Glomerular endothelial cell (primary cell): ENCODE measurements at regions not wholly inside any gene's neighbourhood (a gene's known extent, or its start where the extent isn't known, plus 50 kb on each side); places are given as distances from the start of the nearest gene placed in this dataset.

Experiments used
- DNase-seq: peaks from one replicate; pipeline ENCODE4 v3.0.0-alpha.2; 2011; ENCODE audit warnings: low read depth, low spot score; ENCODE audit errors: extremely low read depth

GRCh38 chr12:4030929-4031702, 157.9 kb upstream of the PARP11 start:
- DNase-seq, result peak; percentile 71

GRCh38 chr12:4027412-4027811, 154.2 kb upstream of the PARP11 start:
- no peak for DNase-seq

GRCh38 chr12:4026517-4026916, 153.3 kb upstream of the PARP11 start:
- no peak for DNase-seq

GRCh38 chr12:4026020-4026358, 152.8 kb upstream of the PARP11 start:
- DNase-seq, result no peak

- no peak for DNase-seq
These were observed 152.2 kb upstream of the PARP11 start for GRCh38 chr12:4025181-4026019.

- no peak for DNase-seq
These were observed 151.5 kb upstream of the PARP11 start for GRCh38 chr12:4024701-4025100.

GRCh38 chr12:4015225-4016091, 142.3 kb upstream of the PARP11 start:
- DNase-seq, result no peak

GRCh38 chr12:4014858-4015224, 141.6 kb upstream of the PARP11 start:
- no peak for DNase-seq

GRCh38 chr12:4014444-4014843, 141.2 kb upstream of the PARP11 start:
- DNase-seq, result no peak

- DNase-seq, result no peak
These were observed 140.1 kb upstream of the PARP11 start for GRCh38 chr12:4012977-4013968.

- DNase-seq, result no peak
These were observed 138.9 kb upstream of the PARP11 start for GRCh38 chr12:4012073-4012472.

- no peak for DNase-seq
These were observed 138.4 kb upstream of the PARP11 start for GRCh38 chr12:4011597-4011996.

GRCh38 chr12:4009979-4010704, 136.9 kb upstream of the PARP11 start:
- no peak for DNase-seq

- no peak for DNase-seq
These were observed 133.5 kb upstream of the PARP11 start for GRCh38 chr12:4006743-4007142.

- no peak for DNase-seq
These were observed 132.7 kb upstream of the PARP11 start for GRCh38 chr12:4005851-4006430.

GRCh38 chr12:4003576-4003975, 130.4 kb upstream of the PARP11 start:
- DNase-seq, result no peak

GRCh38 chr12:4002601-4003000, 129.4 kb upstream of the PARP11 start:
- DNase-seq, result no peak

- no peak for DNase-seq
These were observed 128.6 kb upstream of the PARP11 start for GRCh38 chr12:4001841-4002240.

- DNase-seq, result no peak
These were observed 127.8 kb upstream of the PARP11 start for GRCh38 chr12:4001031-4001430.
